Endothelial cell of umbilical vein (primary cell): ENCODE measurements at regions not wholly inside any gene's neighbourhood (a gene's known extent, or its start where the extent isn't known, plus 50 kb on each side); places are given as distances from the start of the nearest gene placed in this dataset.

ENCODE experiments used
- BruUV-seq: library from RNA; stranded (reverse); fragments of 400-500 nt; replicated peaks from 2 replicates; lab custom pipeline; 2021; lab: Mats Ljungman, UMichigan
- CTCF ChIA-PET: fragments of 300-600, 350-600 bp; sonication (Branson Sonifier 250); formaldehyde crosslinking; loops from one replicate; lab custom pipeline; 2021; ENCODE audit warnings: antibody characterized with exemption, inconsistent platforms; lab: Charles Lee
- POLR2A ChIA-PET: fragments of 300-600, 350-600 bp; sonication (Branson Sonifier 250); formaldehyde crosslinking; loops from one replicate; lab custom pipeline; 2021; ENCODE audit warnings: antibody characterized with exemption, inconsistent platforms; lab: Charles Lee
- DNase-seq: peaks from one replicate; pipeline ENCODE4 v3.0.0-alpha.2; 2011; ENCODE audit warnings: low read depth, low spot score
- FAIRE-seq: peaks from 2 replicates; lab custom pipeline; 2011; peaks lifted over from hg19 to GRCh38; lab: Jason Lieb, UNC
- H2AFZ ChIP-seq: 2 replicates; pipeline ENCODE4 v1.6.0; 2012; ENCODE audit warnings: low read depth, low read length, control low read depth, inconsistent platforms
- H3K27ac ChIP-seq: 2 replicates; pipeline ENCODE4 v1.5.1; 2011; ENCODE audit warnings: low read depth, mild to moderate bottlenecking, control low read depth, low read length, moderate library complexity; ENCODE audit not compliant: insufficient read depth
- H3K27me3 ChIP-seq, 2 experiments: 2 replicates each; pipeline versions ENCODE4 v1.6.0 to v1.6.1; 2011; ENCODE audit warnings: low read length in 2 of 2, mixed read lengths in 1 of 2; ENCODE audit not compliant: control insufficient read depth in 2 of 2, insufficient read depth in 2 of 2
- H3K36me3 ChIP-seq, 2 experiments: 2 replicates in 1 of 2; 3 replicates in 1 of 2; pipeline ENCODE4 v1.5.1; 2011; ENCODE audit warnings: low read length in 2 of 2, mild to moderate bottlenecking in 1 of 2, moderate library complexity in 1 of 2; ENCODE audit not compliant: control insufficient read depth in 2 of 2, insufficient read depth in 2 of 2; ENCODE audit errors: extremely low read depth in 1 of 2
- H3K4me1 ChIP-seq: 3 replicates; pipeline ENCODE4 v1.5.1; 2011; ENCODE audit warnings: mild to moderate bottlenecking, low read length; ENCODE audit not compliant: control insufficient read depth, insufficient read depth; ENCODE audit errors: extremely low read depth
- H3K4me2 ChIP-seq: 2 replicates; pipeline ENCODE4 v1.6.1; 2011; ENCODE audit warnings: low read length, control low read depth, mixed read lengths; ENCODE audit not compliant: insufficient read depth
- H3K4me3 ChIP-seq, 3 experiments: fragments of 200-600 bp in 1 of 3; sonication (generic), shearing (Covaris generic) in 1 of 3; replicated peaks in 1 of 3; 2 replicates each; pipeline ENCODE4 v1.5.1; 2011 to 2016; ENCODE audit warnings: control low read depth in 3 of 3, low read length in 3 of 3, mild to moderate bottlenecking in 2 of 3, inconsistent platforms in 1 of 3, low read depth in 1 of 3, moderate library complexity in 1 of 3; ENCODE audit not compliant: insufficient read depth in 1 of 3
- H3K79me2 ChIP-seq: 2 replicates; pipeline ENCODE4 v1.6.0; 2012; ENCODE audit warnings: low read length, inconsistent platforms; ENCODE audit not compliant: control insufficient read depth, insufficient read depth
- H3K9ac ChIP-seq: replicated peaks from 2 replicates; pipeline ENCODE3; 2011; ENCODE audit warnings: low read length, control low read depth; ENCODE audit not compliant: insufficient read depth; ENCODE audit errors: extremely low read depth
- H3K9me1 ChIP-seq: replicated peaks from 3 replicates; pipeline ENCODE4 v1.6.0; 2011; ENCODE audit warnings: mild to moderate bottlenecking, low read length; ENCODE audit not compliant: control insufficient read depth, insufficient read depth; ENCODE audit errors: extremely low read depth
- H3K9me3 ChIP-seq: replicated peaks from 2 replicates; pipeline ENCODE4 v1.5.1; 2012; ENCODE audit warnings: low read length, inconsistent platforms; ENCODE audit not compliant: control insufficient read depth, insufficient read depth
- H4K20me1 ChIP-seq: replicated peaks from 2 replicates; pipeline ENCODE3; 2011; ENCODE audit warnings: mild to moderate bottlenecking, low read length; ENCODE audit not compliant: control insufficient read depth, insufficient read depth; ENCODE audit errors: extremely low read depth
- CTCF ChIP-seq, 2 donors: IDR thresholded peaks; 1 replicate in 1 of 2; 2 replicates in 1 of 2; pipeline ENCODE4 v1.5.1; 2011; ENCODE audit warnings: low read length in 2 of 2, mild to moderate bottlenecking in 2 of 2, moderate library complexity in 2 of 2, control low read depth in 1 of 2, inconsistent platforms in 1 of 2, low read depth in 1 of 2; ENCODE audit not compliant: insufficient read depth in 1 of 2; ENCODE audit errors: extremely low read depth in 1 of 2
- EZH2 ChIP-seq: IDR thresholded peaks from 2 replicates; pipeline ENCODE4 v1.6.1; 2012; ENCODE audit warnings: borderline replicate concordance, low read depth, mild to moderate bottlenecking, moderate library complexity, low read length, inconsistent platforms; ENCODE audit not compliant: severe bottlenecking
- FOS ChIP-seq: IDR thresholded peaks from 2 replicates; pipeline ENCODE4 v1.6.1; 2011; ENCODE audit warnings: mild to moderate bottlenecking, low read length, moderate library complexity, borderline replicate concordance; ENCODE audit not compliant: insufficient read depth
- GATA2 ChIP-seq: IDR thresholded peaks from 2 replicates; pipeline ENCODE4 v1.7.0; 2011; ENCODE audit warnings: low read depth, mild to moderate bottlenecking, moderate library complexity, mixed read lengths, low read length; ENCODE audit not compliant: insufficient read length, insufficient read depth
- JUN ChIP-seq: IDR thresholded peaks from 2 replicates; pipeline ENCODE4 v1.6.1; 2011; ENCODE audit warnings: borderline replicate concordance, low read depth; ENCODE audit not compliant: insufficient read length, insufficient read depth
- MAX ChIP-seq: IDR thresholded peaks from 2 replicates; pipeline ENCODE4 v1.6.1; 2011; ENCODE audit not compliant: insufficient read depth, insufficient read length
- MYC ChIP-seq: IDR thresholded peaks from one replicate; pipeline ENCODE4 v1.6.1; 2011; ENCODE audit warnings: mild to moderate bottlenecking, low read depth, low read length
- POLR2A ChIP-seq: IDR thresholded peaks from 2 replicates; pipeline ENCODE4 v1.6.1; 2012; ENCODE audit warnings: low read depth, mild to moderate bottlenecking, control low read depth, low read length
- POLR2AphosphoS5 ChIP-seq: IDR thresholded peaks from 2 replicates; pipeline ENCODE4 v1.6.1; 2012; ENCODE audit warnings: low read depth, mild to moderate bottlenecking, control low read depth, low read length, moderate library complexity; ENCODE audit not compliant: insufficient read depth
- dilution Hi-C: fragments of 300-500 bp; cut with MboI; formaldehyde crosslinking; loops from one replicate; pipeline ENCODE4 v1.15.0; 2019; ENCODE audit warnings: low sequenced_read_pairs; ENCODE audit not compliant: extremely low pct_ligation_motif_present
- intact Hi-C: fragments of 100-400 bp; cut with micrococcal nuclease; formaldehyde crosslinking; loops from one replicate; pipeline ENCODE4 v1.10.0; 2022

- Histone ChIP-seq H3K4me1 (no peaks in the 10 kb centered on the region), H3K4me3 (no peak overlapping the region), H3K27ac (no peak overlapping the region), H3K27me3 (no peaks in the 10 kb centered on the region), H3K9me3 (no peaks in the 10 kb centered on the region), H3K79me2 (no peaks in the 10 kb centered on the region), H3K36me3 (no peaks in the 10 kb centered on the region), H3K9ac (no peak overlapping the region), H4K20me1 (no peaks in the 10 kb centered on the region), H3K4me2 (no peak overlapping the region), H3K9me1 (no peaks in the 10 kb centered on the region), H2AFZ (no peak overlapping the region)
- FAIRE-seq (no peak), DNase-seq (no peak)
- TF ChIP-seq CTCF (IDR thresholded peaks at IDR 0.05; ENCODE audit: extremely low read depth in 1 of 2, insufficient read depth in 1 of 2, low read depth in 1 of 2, low read length in 2 of 2): no peak
- no peak for TF ChIP-seq FOS
- no peak for TF ChIP-seq POLR2AphosphoS5
- TF ChIP-seq GATA2: no peak
- no peak for TF ChIP-seq JUN
- TF ChIP-seq MYC: no peak
- TF ChIP-seq MAX: no peak
- no peak for TF ChIP-seq POLR2A
- no peak for TF ChIP-seq EZH2
- POLR2A ChIA-PET: no interaction called here
- no TSS peak for BruUV-seq
- CTCF ChIA-PET: interaction anchor here (0.7 to 1.6 kb wide), 2 partner anchors 384 to 684 kb away, joined by 3 to 4 read pairs; no protein-coding TSS in a partner anchor
- intact Hi-C loops (no loop called here), dilution Hi-C loops (no loop called here)
Measured at GRCh38 chr6:48472091-48472490, 361.1 kb upstream of the PTCHD4 start.
